Cardiac muscle cell (in vitro differentiated cells and primary cell): ENCODE measurements at regions not wholly inside any gene's neighbourhood (a gene's known extent, or its start where the extent isn't known, plus 50 kb on each side); places are given as distances from the start of the nearest gene placed in this dataset.
A peak's percentile ranks its signal among the peaks of the same experiment; 100 is the strongest.

ENCODE experiments used
- DNase-seq, 2 donors: peaks; one replicate each; pipeline versions ENCODE4 v3.0.0 to v3.0.0-alpha.2; 2010 to 2017; ENCODE audit warnings: low read depth in 1 of 2, low spot score in 1 of 2
- H3K27ac ChIP-seq: fragments of 200-600 bp; sonication (generic); 2 replicates; pipeline ENCODE4 v1.5.1; 2016
- H3K27me3 ChIP-seq: fragments of 200-600 bp; sonication (generic); 2 replicates; pipeline ENCODE4 v1.6.0; 2016; ENCODE audit warnings: control low read depth
- H3K36me3 ChIP-seq: fragments of 200-600 bp; sonication (generic); 2 replicates; pipeline ENCODE4 v1.5.1; 2016; ENCODE audit warnings: control low read depth
- H3K4me1 ChIP-seq: fragments of 200-600 bp; sonication (generic); 2 replicates; pipeline ENCODE4 v1.8.1; 2017; ENCODE audit warnings: low read depth, mild to moderate bottlenecking, mixed run types
- H3K4me3 ChIP-seq: fragments of 200-600 bp; sonication (generic); 2 replicates; pipeline ENCODE4 v1.5.1; 2016; ENCODE audit warnings: mild to moderate bottlenecking
- H3K9me3 ChIP-seq: fragments of 200-600 bp; sonication (generic); 2 replicates; pipeline ENCODE4 v1.5.1; 2017; ENCODE audit warnings: low read depth, mild to moderate bottlenecking, control low read depth
- TF ChIP-seq, protein P1 (sequence below): IDR thresholded peaks from 2 replicates; pipeline ENCODE4 v1.5.1; 2012; ENCODE audit warnings: low read depth, mild to moderate bottlenecking, low read length

DNA sequence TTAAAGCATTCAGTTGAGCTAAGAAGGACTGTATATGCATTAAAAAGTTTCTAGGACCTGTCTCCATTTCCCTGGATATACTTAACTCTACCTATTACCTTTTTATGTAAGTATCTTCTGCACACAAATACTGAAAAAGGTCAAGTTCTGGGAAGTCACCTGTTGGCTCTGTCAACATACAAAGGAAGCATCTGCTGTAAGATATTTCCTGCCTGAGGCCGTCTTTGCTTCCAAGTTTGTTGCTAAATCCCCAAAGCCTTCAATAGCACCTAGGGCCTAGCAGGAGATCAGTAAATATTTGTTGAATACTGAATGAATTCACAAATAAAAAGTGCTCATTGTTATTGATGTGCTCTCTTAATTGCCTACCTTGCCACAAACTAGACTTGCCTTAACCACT is 188.4 kb downstream of the DUSP6 start:
- Histone ChIP-seq H3K27me3 (no peaks in the 10 kb centered on the region), H3K27ac (no peak overlapping the region), H3K36me3 (no peaks in the 10 kb centered on the region), H3K9me3 (no peaks in the 10 kb centered on the region), H3K4me3 (no peak overlapping the region), H3K4me1 (peaks cover 5% of the 10 kb centered on the region)
- no peak for DNase-seq
- TF ChIP-seq, protein P1, sequence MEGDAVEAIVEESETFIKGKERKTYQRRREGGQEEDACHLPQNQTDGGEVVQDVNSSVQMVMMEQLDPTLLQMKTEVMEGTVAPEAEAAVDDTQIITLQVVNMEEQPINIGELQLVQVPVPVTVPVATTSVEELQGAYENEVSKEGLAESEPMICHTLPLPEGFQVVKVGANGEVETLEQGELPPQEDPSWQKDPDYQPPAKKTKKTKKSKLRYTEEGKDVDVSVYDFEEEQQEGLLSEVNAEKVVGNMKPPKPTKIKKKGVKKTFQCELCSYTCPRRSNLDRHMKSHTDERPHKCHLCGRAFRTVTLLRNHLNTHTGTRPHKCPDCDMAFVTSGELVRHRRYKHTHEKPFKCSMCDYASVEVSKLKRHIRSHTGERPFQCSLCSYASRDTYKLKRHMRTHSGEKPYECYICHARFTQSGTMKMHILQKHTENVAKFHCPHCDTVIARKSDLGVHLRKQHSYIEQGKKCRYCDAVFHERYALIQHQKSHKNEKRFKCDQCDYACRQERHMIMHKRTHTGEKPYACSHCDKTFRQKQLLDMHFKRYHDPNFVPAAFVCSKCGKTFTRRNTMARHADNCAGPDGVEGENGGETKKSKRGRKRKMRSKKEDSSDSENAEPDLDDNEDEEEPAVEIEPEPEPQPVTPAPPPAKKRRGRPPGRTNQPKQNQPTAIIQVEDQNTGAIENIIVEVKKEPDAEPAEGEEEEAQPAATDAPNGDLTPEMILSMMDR = no peak

DNA sequence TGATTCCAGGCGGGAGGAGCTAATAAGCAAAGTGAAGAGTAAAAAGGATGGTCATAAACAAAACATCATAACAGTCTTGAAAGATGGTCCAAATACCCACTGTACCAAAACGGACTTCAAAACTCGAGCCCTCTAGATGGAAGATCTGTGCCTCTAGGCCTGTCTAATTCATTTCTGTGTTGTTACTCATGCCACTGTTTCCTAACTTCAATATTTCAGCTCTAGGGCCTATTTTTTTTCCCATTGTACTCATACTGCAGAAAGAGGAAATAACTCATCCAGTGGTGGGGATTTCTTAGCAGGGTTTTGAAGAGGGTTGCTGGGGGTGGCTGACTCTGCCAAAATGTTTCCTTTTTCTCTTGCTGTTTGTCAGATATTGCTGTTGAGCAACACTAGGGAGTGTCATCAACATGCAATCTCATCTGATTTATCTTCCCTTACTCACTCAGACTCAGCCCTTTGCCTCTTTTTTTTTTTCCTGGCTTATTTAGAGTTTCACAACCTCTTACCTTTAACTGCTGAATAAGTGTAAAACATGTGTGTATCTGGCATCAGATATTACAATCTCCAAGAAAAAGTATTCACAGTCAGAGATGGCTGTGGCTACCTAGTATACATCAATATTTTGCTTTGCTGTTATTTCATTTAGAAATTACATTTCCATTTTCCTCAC is 189.6 kb downstream of the DUSP6 start:
- Histone ChIP-seq H3K27me3 (no peaks in the 10 kb centered on the region), H3K4me3 (no peak overlapping the region), H3K36me3 (no peaks in the 10 kb centered on the region), H3K4me1 (peaks cover 5% of the 10 kb centered on the region), H3K27ac (no peak overlapping the region), H3K9me3 (no peaks in the 10 kb centered on the region)
- DNase-seq = peak in 1 of 2 donors; percentile 98
- TF ChIP-seq, protein P1 = no peak

DNA sequence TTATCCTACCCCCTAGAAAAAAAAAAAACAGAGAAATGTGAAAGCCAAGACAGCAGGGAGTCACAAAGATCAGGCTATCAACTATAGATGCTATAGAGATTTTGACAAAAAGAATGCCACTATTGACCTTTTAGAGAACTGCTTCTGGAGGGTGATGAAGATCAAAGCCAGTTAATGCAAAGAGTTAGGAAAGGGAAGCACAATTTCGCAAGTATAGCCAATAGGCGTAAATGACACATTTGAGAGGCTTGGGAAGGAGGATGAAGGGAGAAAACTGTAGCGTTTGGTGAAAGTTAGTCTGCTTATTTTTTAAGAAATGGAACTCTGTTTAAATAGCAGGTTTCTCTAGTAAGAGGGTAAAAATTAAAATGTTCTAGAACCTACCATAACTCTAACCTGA is 190.7 kb downstream of the DUSP6 start:
- peaks cover 5% of the 10 kb centered on the region for H3K4me1 ChIP-seq
- H3K4me3 ChIP-seq = no peak overlapping the region
- H3K36me3 ChIP-seq = no peaks in the 10 kb centered on the region
- no peaks in the 10 kb centered on the region for H3K27me3 ChIP-seq
- no peak for DNase-seq
- no peak overlapping the region for H3K27ac ChIP-seq
- TF ChIP-seq, protein P1 = no peak
- no peaks in the 10 kb centered on the region for H3K9me3 ChIP-seq

DNA sequence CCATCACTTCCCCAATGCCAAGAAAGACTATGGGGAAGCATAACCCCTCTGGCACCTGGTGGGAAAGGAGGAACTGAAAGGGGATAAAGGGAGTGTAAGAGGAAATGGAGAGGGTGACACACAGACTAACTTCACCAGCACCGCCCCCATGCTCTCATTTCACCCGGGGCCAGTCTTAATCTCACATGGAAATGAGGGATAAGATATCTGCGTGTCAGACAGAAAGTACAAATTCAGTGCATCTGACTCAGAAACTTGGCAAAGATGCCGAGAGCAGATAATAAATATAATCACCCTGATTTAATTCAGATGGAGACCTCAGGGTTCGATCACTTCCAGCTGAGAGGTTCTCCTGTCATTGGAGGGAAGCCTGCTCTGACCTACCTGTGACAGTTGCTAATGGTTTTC is 191.6 kb downstream of the DUSP6 start:
- no peaks in the 10 kb centered on the region for H3K27me3 ChIP-seq
- no peaks in the 10 kb centered on the region for H3K9me3 ChIP-seq
- H3K27ac ChIP-seq = no peak overlapping the region
- peaks cover 4% of the 10 kb centered on the region for H3K4me1 ChIP-seq
- TF ChIP-seq, protein P1 = no peak
- H3K36me3 ChIP-seq = no peaks in the 10 kb centered on the region
- H3K4me3 ChIP-seq = no peak overlapping the region
- DNase-seq = peak in 1 of 2 donors; percentile 63

DNA sequence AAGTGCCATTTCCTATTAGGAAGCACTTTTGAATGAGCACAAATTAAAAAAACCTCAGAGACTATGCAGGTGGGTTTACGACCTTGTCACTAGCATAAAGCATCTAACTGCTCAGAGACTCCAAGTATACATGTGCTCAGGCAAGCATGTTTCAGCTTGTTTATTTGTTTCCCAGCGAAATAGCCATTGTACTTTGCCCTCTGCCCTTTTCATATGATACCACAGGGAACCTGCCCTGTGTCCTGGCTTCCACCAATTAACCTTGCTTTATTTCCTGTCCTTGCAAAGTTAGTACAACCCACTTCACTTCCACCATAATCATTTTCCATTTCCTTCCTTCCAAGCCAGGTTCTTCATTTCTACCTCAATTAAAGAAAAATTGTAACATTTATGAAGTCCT is 194.9 kb downstream of the DUSP6 start:
- no peak overlapping the region for H3K4me3 ChIP-seq
- no peak for DNase-seq
- no peaks in the 10 kb centered on the region for H3K9me3 ChIP-seq
- no peaks in the 10 kb centered on the region for H3K27me3 ChIP-seq
- no peak overlapping the region for H3K27ac ChIP-seq
- no peaks in the 10 kb centered on the region for H3K4me1 ChIP-seq
- TF ChIP-seq, protein P1 = no peak
- no peaks in the 10 kb centered on the region for H3K36me3 ChIP-seq
